CD1c-positive myeloid dendritic cell (primary cell): ENCODE measurements at regions not wholly inside any gene's neighbourhood (a gene's known extent, or its start where the extent isn't known, plus 50 kb on each side); places are given as distances from the start of the nearest gene placed in this dataset.

Experiments
- DNase-seq: peaks from one replicate; pipeline ENCODE4 v3.0.0-alpha.2; 2016; ENCODE audit errors: extremely low spot score

- DNase-seq, result no peak
Observed at GRCh38 chr1:57925226-57925625, 501.4 kb upstream of the DAB1 start.

- DNase-seq, result no peak
Observed at GRCh38 chr1:57922130-57922529, 498.3 kb upstream of the DAB1 start.

- no peak for DNase-seq
Observed at GRCh38 chr1:57916041-57916440, 492.2 kb upstream of the DAB1 start.

- DNase-seq, result no peak
Observed at GRCh38 chr1:57911427-57911826, 487.6 kb upstream of the DAB1 start.

GRCh38 chr1:57910782-57911181 is 486.9 kb upstream of the DAB1 start:
- no peak for DNase-seq

GRCh38 chr1:57910305-57910704 is 486.4 kb upstream of the DAB1 start:
- no peak for DNase-seq

- DNase-seq, result no peak
Observed at GRCh38 chr1:57908147-57908890, 484.5 kb upstream of the DAB1 start.

GRCh38 chr1:57901208-57901919 is 477.5 kb upstream of the DAB1 start:
- DNase-seq, result no peak

GRCh38 chr1:57898531-57898930 is 474.7 kb upstream of the DAB1 start:
- no peak for DNase-seq

- DNase-seq, result no peak
Observed at GRCh38 chr1:57897581-57897980, 473.7 kb upstream of the DAB1 start.

- DNase-seq, result no peak
Observed at GRCh38 chr1:57894315-57894714, 470.5 kb upstream of the DAB1 start.

GRCh38 chr1:57889676-57890320 is 465.9 kb upstream of the DAB1 start:
- DNase-seq, result no peak

- no peak for DNase-seq
Observed at GRCh38 chr1:57887964-57888491, 464.2 kb upstream of the DAB1 start.

GRCh38 chr1:57886376-57886775 is 462.5 kb upstream of the DAB1 start:
- DNase-seq, result no peak

- no peak for DNase-seq
Observed at GRCh38 chr1:57883642-57883995, 459.8 kb upstream of the DAB1 start.

GRCh38 chr1:57882934-57883641 is 459.2 kb upstream of the DAB1 start:
- DNase-seq, result no peak

GRCh38 chr1:57882072-57882471 is 458.2 kb upstream of the DAB1 start:
- no peak for DNase-seq

GRCh38 chr1:57881639-57882038 is 457.8 kb upstream of the DAB1 start:
- no peak for DNase-seq

- no peak for DNase-seq
Observed at GRCh38 chr1:57879700-57880099, 455.8 kb upstream of the DAB1 start.

- no peak for DNase-seq
Observed at GRCh38 chr1:57874418-57874877, 450.6 kb upstream of the DAB1 start.

GRCh38 chr1:57872913-57873312 is 449.1 kb upstream of the DAB1 start:
- no peak for DNase-seq

GRCh38 chr1:57868908-57869307 is 445.0 kb upstream of the DAB1 start:
- no peak for DNase-seq
